Transverse colon (tissue), 4 donors: ENCODE measurements at regions not wholly inside any gene's neighbourhood (a gene's known extent, or its start where the extent isn't known, plus 50 kb on each side); places are given as distances from the start of the nearest gene placed in this dataset.

Source experiments
- DNase-seq: peaks from one replicate; pipeline ENCODE4 v3.0.0-alpha.2; 2019
- H3K27ac ChIP-seq, 4 donors: fragments of 200-600 bp; sonication (generic); 2 replicates each; pipeline ENCODE4 v1.5.1; 2016 to 2018; ENCODE audit warnings: inconsistent platforms in 4 of 4
- H3K27me3 ChIP-seq: fragments of 200-600 bp; sonication (generic); 2 replicates; pipeline ENCODE4 v1.5.1; 2017; ENCODE audit warnings: inconsistent platforms
- H3K36me3 ChIP-seq, 4 donors: fragments of 200-600 bp; sonication (generic); 2 replicates each; pipeline ENCODE4 v1.5.1; 2017 to 2019; ENCODE audit warnings: inconsistent platforms in 4 of 4
- H3K4me1 ChIP-seq, 4 donors: fragments of 200-600 bp; sonication (generic); 2 replicates each; pipeline ENCODE4 v1.5.1; 2017 to 2020; ENCODE audit warnings: inconsistent platforms in 4 of 4
- H3K4me3 ChIP-seq, 4 donors: fragments of 200-600 bp; sonication (generic); 1 replicate in 1 of 4; 2 replicates in 3 of 4; pipeline versions ENCODE4 v1.5.1 to v1.6.1; 2017 to 2019; ENCODE audit warnings: inconsistent platforms in 4 of 4
- H3K9me3 ChIP-seq, 2 donors: fragments of 200-600 bp; sonication (generic); 2 replicates each; pipeline ENCODE4 v1.5.1; 2017 to 2019; ENCODE audit warnings: inconsistent platforms in 2 of 2
- CTCF ChIP-seq, 5 experiments: fragments of 200-600 bp in 3 of 5; fragments of 450-650 bp in 2 of 5; sonication (generic) in 3 of 5; IDR thresholded peaks; 1 replicate in 2 of 5; 2 replicates in 3 of 5; pipeline ENCODE4 v1.5.1; 2016 to 2017; ENCODE audit warnings: antibody characterized with exemption in 5 of 5, inconsistent platforms in 3 of 5, mild to moderate bottlenecking in 2 of 5, moderate library complexity in 1 of 5
- EP300 ChIP-seq: sonication (generic); formaldehyde crosslinking; IDR thresholded peaks from one replicate; pipeline ENCODE4 v1.6.1; 2017; ENCODE audit warnings: antibody characterized with exemption, low read depth
- POLR2A ChIP-seq: fragments of 450-650 bp; IDR thresholded peaks from one replicate; pipeline ENCODE4 v1.6.1; 2016; ENCODE audit warnings: antibody characterized with exemption, mild to moderate bottlenecking, moderate library complexity
- POLR2AphosphoS5 ChIP-seq, 3 donors: sonication (generic); formaldehyde crosslinking; IDR thresholded peaks; one replicate each; pipeline ENCODE4 v1.6.1; 2016; ENCODE audit warnings: antibody characterized with exemption in 3 of 3
- WGBS, 2 donors: methylation state at CpG; one replicate each; pipeline ENCODE4 v1.1.5; 2018; ENCODE audit warnings: low coverage in 1 of 2; 5-methylcytosine and 5-hydroxymethylcytosine counted together
- in situ Hi-C, 4 donors: fragments of 200-750 bp; cut with MboI; loops; one replicate each; pipeline versions ENCODE4 v1.15.0 to v1.15.1; 2017; ENCODE audit warnings: low sequenced_read_pairs in 3 of 4, low pct_ligation_motif_present in 1 of 4, low pct_unique_long_range_greater_than_20kb in 1 of 4
- intact Hi-C: fragments of 100-400 bp; cut with DNase I; formaldehyde crosslinking; loops from one replicate; pipeline ENCODE4 v1.15.1; 2023; ENCODE audit warnings: low total_unique reads

GRCh38 chr1:187759825-187760333 is 931.1 kb downstream of the PLA2G4A start:
- intact Hi-C loops, result no loop called here
- Histone ChIP-seq H3K4me3 (no peak overlapping the region), H3K27me3 (no peaks in the 10 kb centered on the region), H3K36me3 (no peaks in the 10 kb centered on the region), H3K27ac (no peak overlapping the region), H3K9me3 (no peaks in the 10 kb centered on the region), H3K4me1 (no peaks in the 10 kb centered on the region)
- in situ Hi-C loops, result no loop called here
- TF ChIP-seq EP300 (no peak), POLR2AphosphoS5 (IDR thresholded peaks at IDR 0.05) (no peak), POLR2A (no peak), CTCF (IDR thresholded peaks at IDR 0.05) (no peak)
- no peak for DNase-seq

DNA sequence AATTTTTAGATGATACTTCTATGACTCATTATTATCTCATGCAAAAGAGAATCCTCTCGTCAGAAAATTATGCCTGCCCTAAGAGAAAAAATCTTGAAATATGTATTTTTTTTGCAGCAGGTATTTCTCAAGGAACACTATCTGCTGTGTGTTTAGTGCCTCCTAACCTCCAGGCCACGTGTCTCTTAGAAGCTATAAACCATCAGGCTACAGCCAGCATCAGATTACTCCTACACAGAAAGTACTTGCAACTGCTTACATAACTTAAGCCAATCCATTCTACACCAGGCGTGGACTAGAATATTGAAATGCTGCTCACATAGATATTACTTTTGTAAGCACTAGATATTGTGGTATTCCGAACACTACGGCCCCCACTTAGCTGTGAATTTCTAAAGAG is 933.4 kb downstream of the PLA2G4A start:
- TF ChIP-seq EP300, result no peak
- TF ChIP-seq POLR2AphosphoS5 (IDR thresholded peaks at IDR 0.05), result no peak
- no peak for TF ChIP-seq CTCF (IDR thresholded peaks at IDR 0.05)
- TF ChIP-seq POLR2A, result no peak
- H3K27me3 ChIP-seq, result no peaks in the 10 kb centered on the region
- in situ Hi-C loops, result no loop called here
- H3K27ac ChIP-seq, result no peak overlapping the region
- no peak overlapping the region for H3K4me3 ChIP-seq
- WGBS, 2 donors, result 56 to 65% methylated on average over 3 to 5 of the region's 5 CpGs
- H3K36me3 ChIP-seq, result no peaks in the 10 kb centered on the region
- no peak for DNase-seq
- H3K9me3 ChIP-seq, result no peaks in the 10 kb centered on the region
- intact Hi-C loops, result no loop called here
- no peaks in the 10 kb centered on the region for H3K4me1 ChIP-seq

DNA sequence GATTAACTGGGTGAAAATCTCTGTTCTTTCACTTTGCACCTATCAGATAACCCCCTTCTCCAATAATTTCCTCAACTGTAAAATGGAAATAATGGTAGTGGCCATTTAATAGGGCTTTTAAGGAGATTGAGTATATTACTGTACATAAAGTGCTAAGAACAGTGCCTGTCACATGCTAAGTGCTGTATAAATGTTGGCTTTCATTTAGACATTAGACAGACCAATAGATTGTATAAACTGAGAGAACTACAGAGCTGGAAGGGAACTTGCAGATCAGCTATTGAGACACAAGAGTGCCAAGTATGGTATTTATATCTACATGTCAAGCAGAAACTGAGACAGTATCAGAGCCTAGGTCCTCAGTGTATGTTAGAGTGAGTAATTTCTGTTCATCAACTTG is 934.7 kb downstream of the PLA2G4A start:
- in situ Hi-C loops (no loop called here), intact Hi-C loops (no loop called here)
- TF ChIP-seq EP300, result no peak
- peak in 1 of 3 donors; percentile 45 for TF ChIP-seq POLR2AphosphoS5 (IDR thresholded peaks at IDR 0.05)
- no peak for TF ChIP-seq CTCF (IDR thresholded peaks at IDR 0.05)
- no peaks in the 10 kb centered on the region for H3K36me3 ChIP-seq
- H3K4me3 ChIP-seq, result no peak overlapping the region
- no peak for DNase-seq
- H3K9me3 ChIP-seq, result no peaks in the 10 kb centered on the region
- no peak overlapping the region for H3K27ac ChIP-seq
- H3K27me3 ChIP-seq, result no peaks in the 10 kb centered on the region
- no peaks in the 10 kb centered on the region for H3K4me1 ChIP-seq

- H3K9me3 ChIP-seq, result no peaks in the 10 kb centered on the region
- in situ Hi-C loops, result no loop called here
- TF ChIP-seq EP300 (no peak), CTCF (IDR thresholded peaks at IDR 0.05) (no peak), POLR2A (no peak), POLR2AphosphoS5 (IDR thresholded peaks at IDR 0.05) (no peak)
- H3K27ac ChIP-seq, result no peak overlapping the region
- no peaks in the 10 kb centered on the region for H3K27me3 ChIP-seq
- DNase-seq, result no peak
- no peak overlapping the region for H3K4me3 ChIP-seq
- no peaks in the 10 kb centered on the region for H3K36me3 ChIP-seq
- intact Hi-C loops, result no loop called here
- 73 to 80% methylated on average over 2 to 4 of the region's 4 CpGs for WGBS, 2 donors
- H3K4me1 ChIP-seq, result no peaks in the 10 kb centered on the region
These were observed 935.2 kb downstream of the PLA2G4A start for GRCh38 chr1:187763976-187764375.
